NB4 (cell line): ENCODE measurements at regions not wholly inside any gene's neighbourhood (a gene's known extent, or its start where the extent isn't known, plus 50 kb on each side); places are given as distances from the start of the nearest gene placed in this dataset.
"Not testable (repeated sequence)": the region's sequence is repeated elsewhere in the genome, so short reads cannot be mapped to it uniquely, and the experiment has no call there.

Source experiments
- DNase-seq: peaks from one replicate; pipeline ENCODE4 v3.0.0; 2010; ENCODE audit warnings: low read depth
- H3K4me3 ChIP-seq: one replicate; pipeline ENCODE4 v1.5.1; 2011; ENCODE audit warnings: mild to moderate bottlenecking, low read depth, low read length, moderate library complexity
- CTCF ChIP-seq: IDR thresholded peaks from one replicate; pipeline ENCODE4 v1.5.1; 2012; ENCODE audit warnings: low read depth, low read length
- MAX ChIP-seq: IDR thresholded peaks from 2 replicates; pipeline ENCODE4 v1.6.1; 2011; ENCODE audit warnings: low read depth, low read length
- MYC ChIP-seq: IDR thresholded peaks from 2 replicates; pipeline ENCODE4 v1.6.1; 2011; ENCODE audit warnings: low read depth, low read length
- POLR2A ChIP-seq: IDR thresholded peaks from 2 replicates; pipeline ENCODE4 v1.6.1; 2011; ENCODE audit warnings: mild to moderate bottlenecking; ENCODE audit not compliant: insufficient read length; ENCODE audit errors: extremely low read depth

- no peak overlapping the region for H3K4me3 ChIP-seq
- no peak for DNase-seq
- TF ChIP-seq CTCF (no peak), POLR2A (no peak), MYC (no peak), MAX (no peak)
Measured at GRCh38 chr2:226174390-226174789, 625.2 kb downstream of the IRS1 start.

DNA sequence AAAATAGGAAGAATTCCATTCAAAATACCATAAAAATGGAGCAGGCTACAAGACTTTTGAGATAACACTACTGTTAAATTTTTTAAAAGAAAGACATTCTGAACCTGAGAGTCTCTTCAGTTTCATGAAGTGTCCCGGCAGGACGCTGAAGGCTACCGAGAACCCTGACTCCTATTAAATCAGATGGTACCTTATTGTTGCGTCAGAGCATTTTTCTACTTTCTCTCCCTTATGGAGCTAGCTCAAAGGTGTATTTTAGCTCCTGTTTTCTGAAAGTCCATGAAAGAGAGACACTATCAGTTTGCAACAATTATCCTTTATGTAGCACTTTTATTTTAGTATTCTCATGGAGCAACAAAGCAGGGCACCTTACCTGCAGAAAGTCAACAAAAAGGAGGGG, 626.7 kb downstream of the IRS1 start:
- H3K4me3 ChIP-seq: no peak overlapping the region
- TF ChIP-seq POLR2A: no peak
- no peak for DNase-seq

DNA sequence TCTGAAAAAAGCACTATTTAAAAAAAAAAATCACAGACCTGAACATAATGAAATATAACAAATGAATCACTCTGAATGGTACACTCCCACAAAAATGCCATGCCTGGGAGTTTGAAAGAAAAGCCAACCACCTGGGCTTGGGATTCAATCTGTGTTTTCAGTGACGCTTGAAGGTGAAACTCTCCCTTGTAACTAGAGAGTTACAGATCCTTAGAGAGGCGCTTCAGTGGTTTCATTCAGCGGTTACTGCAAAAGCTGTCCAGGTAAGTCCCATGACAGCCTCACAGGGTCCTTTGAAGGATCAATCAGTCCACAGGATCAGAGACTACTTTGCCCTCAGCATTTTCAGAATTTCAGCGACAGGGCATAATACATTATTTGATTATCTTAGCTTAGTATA, 627.3 kb downstream of the IRS1 start:
- no peak for DNase-seq
- TF ChIP-seq CTCF: no peak
- TF ChIP-seq MYC: no peak
- TF ChIP-seq MAX: no peak
- TF ChIP-seq POLR2A: no peak
- H3K4me3 ChIP-seq: no peak overlapping the region

DNA sequence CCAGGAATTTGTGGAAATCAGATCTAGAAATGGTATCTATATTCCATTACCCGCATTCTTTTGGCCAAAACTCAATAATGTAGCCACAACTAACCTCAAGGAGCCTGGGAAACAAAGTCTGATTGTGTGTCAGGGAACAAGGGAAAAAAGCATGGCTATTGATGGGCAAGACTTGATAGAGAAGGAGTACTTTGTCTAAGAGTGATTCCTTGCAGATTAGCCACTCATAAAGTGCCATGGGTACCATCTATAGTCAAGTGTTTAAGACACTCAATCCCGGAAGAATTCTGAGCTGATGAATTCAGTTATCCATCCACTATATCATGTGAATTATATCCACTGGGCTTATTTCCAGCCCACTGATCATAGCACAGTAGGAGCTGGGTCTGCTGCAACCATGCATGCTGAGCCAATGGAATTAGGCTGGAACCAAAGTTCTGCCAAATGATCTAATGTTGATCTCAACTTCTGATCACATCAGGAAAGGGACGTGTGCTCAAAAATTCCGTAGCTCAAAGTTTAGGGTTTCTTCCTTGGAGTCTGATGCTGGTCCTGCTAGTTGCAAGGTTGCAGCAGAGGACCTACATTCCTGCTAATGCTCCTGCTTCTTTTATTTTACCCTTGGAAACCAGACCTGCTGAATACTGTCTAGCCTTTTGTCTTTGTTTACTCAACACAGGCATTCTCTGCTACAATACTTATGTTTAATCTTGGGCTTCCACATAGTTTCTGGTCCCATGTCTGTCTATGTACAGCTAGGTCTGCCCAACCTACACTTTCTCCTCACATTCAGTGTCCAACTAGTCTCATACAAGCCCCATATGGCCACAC, 629.7 kb downstream of the IRS1 start:
- TF ChIP-seq POLR2A: no peak
- H3K4me3 ChIP-seq: no peak overlapping the region

GRCh38 chr2:226168496-226169160, 631.0 kb downstream of the IRS1 start:
- TF ChIP-seq MYC: no peak
- no peak for TF ChIP-seq CTCF
- no peak for TF ChIP-seq POLR2A
- no peak for TF ChIP-seq MAX
- DNase-seq: no peak
- H3K4me3 ChIP-seq: no peak overlapping the region

More for the DNA sequence above, 629.7 kb downstream of the IRS1 start:
- no peak for DNase-seq

DNA sequence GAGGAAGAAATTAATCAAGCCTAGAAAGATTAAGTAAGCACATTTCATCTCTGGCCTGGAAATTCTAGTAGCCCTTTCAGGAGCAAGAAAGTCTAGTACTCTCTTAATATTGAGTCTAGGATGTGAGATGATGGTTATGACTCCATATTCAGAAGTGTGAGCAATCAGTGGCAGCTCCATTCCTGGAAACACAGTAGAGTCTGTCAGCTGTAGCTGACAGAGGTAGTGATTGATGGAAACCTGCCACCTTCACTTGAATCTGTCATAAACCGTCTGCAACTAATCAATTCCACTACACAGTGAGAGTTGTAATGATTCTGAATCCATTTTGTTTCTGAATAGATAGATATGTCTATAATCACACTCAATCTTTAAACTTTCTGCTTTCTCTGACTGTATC, 635.1 kb downstream of the IRS1 start:
- H3K4me3 ChIP-seq: no peak overlapping the region
- DNase-seq: no peak
- TF ChIP-seq MYC: no peak
- TF ChIP-seq MAX: no peak
- TF ChIP-seq POLR2A: no peak
- no peak for TF ChIP-seq CTCF

DNA sequence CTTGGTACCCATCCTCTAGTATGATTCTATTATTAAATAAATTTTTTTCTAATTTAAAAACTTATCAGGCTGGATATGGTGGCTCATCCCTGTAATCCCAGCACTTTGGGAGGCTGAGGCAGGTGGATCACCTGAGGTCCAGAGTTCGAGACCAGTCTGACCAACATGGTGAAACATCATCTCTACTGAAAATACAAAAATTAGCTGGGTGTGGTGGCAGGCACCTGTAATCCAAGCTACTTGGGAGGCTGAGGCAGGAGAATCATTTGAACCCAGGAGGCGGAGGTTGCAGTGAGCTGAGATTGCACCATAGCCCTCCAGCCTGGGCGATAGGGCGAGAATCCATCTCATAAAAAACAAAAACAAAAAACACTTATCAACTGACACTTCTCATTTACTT, 639.0 kb downstream of the IRS1 start:
- not testable (repeated sequence) for H3K4me3 ChIP-seq

More for the DNA sequence above, 639.0 kb downstream of the IRS1 start:
- not testable (repeated sequence) for DNase-seq
